IMR-90 (cell line): ENCODE measurements at regions not wholly inside any gene's neighbourhood (a gene's known extent, or its start where the extent isn't known, plus 50 kb on each side); places are given as distances from the start of the nearest gene placed in this dataset.

Experiments used
- ATAC-seq: fragments of 200-7000 bp; cut with Tn5 transposase; 2 replicates; pipeline ENCODE4 v1.9.1; 2020; ENCODE audit warnings: low read depth, mild to moderate bottlenecking, moderate library complexity
- BruUV-seq: library from RNA; stranded (reverse); fragments of 400-500 nt; replicated peaks from 2 replicates; lab custom pipeline; 2021; lab: Mats Ljungman, UMichigan
- CTCF ChIA-PET: fragments of 300-600 bp; formaldehyde crosslinking; extraction: SDS; loops from one replicate; lab custom pipeline; 2021; ENCODE audit warnings: antibody characterized with exemption; lab: Yijun Ruan, JAX
- POLR2A ChIA-PET: fragments of 300-600 bp; sonication (Branson Sonifier 250); formaldehyde crosslinking; loops from one replicate; lab custom pipeline; 2022; ENCODE audit warnings: antibody characterized with exemption; ENCODE audit not compliant: unreplicated experiment; lab: Charles Lee
- DNase-seq: peaks from one replicate; pipeline ENCODE4 v3.0.0; 2013
- H2AFZ ChIP-seq: replicated peaks from 2 replicates; pipeline ENCODE3; 2013; ENCODE audit warnings: low read length, mild to moderate bottlenecking; ENCODE audit not compliant: poor library complexity
- H2AK5ac ChIP-seq: 2 replicates; pipeline ENCODE4 v1.6.1; 2013; ENCODE audit warnings: low read depth, low read length, inconsistent platforms
- H2AK9ac ChIP-seq: replicated peaks from 2 replicates; pipeline ENCODE3; 2013; ENCODE audit warnings: mild to moderate bottlenecking, low read depth, low read length, moderate library complexity; ENCODE audit not compliant: poor library complexity
- H2BK120ac ChIP-seq: 2 replicates; pipeline ENCODE4 v1.6.1; 2013; ENCODE audit warnings: low read depth, low read length, inconsistent platforms
- H2BK15ac ChIP-seq: 3 replicates; pipeline ENCODE4 v1.6.1; 2013; ENCODE audit warnings: low read depth, low read length, inconsistent platforms
- H2BK20ac ChIP-seq: 2 replicates; pipeline ENCODE4 v1.6.1; 2013; ENCODE audit warnings: low read depth, mild to moderate bottlenecking, inconsistent platforms, low read length, moderate library complexity
- H2BK5ac ChIP-seq: 2 replicates; pipeline ENCODE4 v1.6.1; 2013; ENCODE audit warnings: mild to moderate bottlenecking, low read depth, low read length, inconsistent platforms; ENCODE audit not compliant: poor library complexity, severe bottlenecking
- H3K14ac ChIP-seq: replicated peaks from 2 replicates; pipeline ENCODE4 v1.6.1; 2013; ENCODE audit warnings: low read depth, low read length, inconsistent platforms
- H3K18ac ChIP-seq: 2 replicates; pipeline ENCODE4 v1.6.1; 2013; ENCODE audit warnings: low read depth, low read length, control low read depth
- H3K23ac ChIP-seq: 2 replicates; pipeline ENCODE4 v1.6.1; 2013; ENCODE audit warnings: low read depth, low read length, inconsistent platforms
- H3K27ac ChIP-seq: 2 replicates; pipeline ENCODE4 v1.5.1; 2013; ENCODE audit warnings: mild to moderate bottlenecking, control low read depth, low read length; ENCODE audit not compliant: insufficient read depth
- H3K27me3 ChIP-seq: 2 replicates; pipeline ENCODE4 v1.6.1; 2013; ENCODE audit warnings: low read length; ENCODE audit not compliant: control insufficient read depth, insufficient read depth
- H3K36me3 ChIP-seq: 2 replicates; pipeline ENCODE4 v1.6.1; 2013; ENCODE audit warnings: low read length, mixed read lengths; ENCODE audit not compliant: control insufficient read depth, insufficient read depth
- H3K4ac ChIP-seq: 2 replicates; pipeline ENCODE4 v1.6.1; 2013; ENCODE audit warnings: low read depth, low read length, inconsistent platforms
- H3K4me1 ChIP-seq: 2 replicates; pipeline ENCODE4 v1.6.1; 2013; ENCODE audit warnings: low read length, mixed read lengths; ENCODE audit not compliant: control insufficient read depth, insufficient read depth
- H3K4me2 ChIP-seq: 2 replicates; pipeline ENCODE4 v1.6.1; 2013; ENCODE audit warnings: low read depth, mild to moderate bottlenecking, control low read depth, low read length, moderate library complexity
- H3K4me3 ChIP-seq: 2 replicates; pipeline ENCODE4 v1.5.1; 2013; ENCODE audit warnings: low read depth, mild to moderate bottlenecking, control low read depth, low read length, moderate library complexity; ENCODE audit not compliant: insufficient read depth
- H3K56ac ChIP-seq: 2 replicates; pipeline ENCODE4 v1.6.1; 2013; ENCODE audit warnings: low read length, inconsistent platforms; ENCODE audit not compliant: insufficient read depth; ENCODE audit errors: extremely low read depth
- H3K79me1 ChIP-seq, 2 experiments: 2 replicates each; pipeline ENCODE4 v1.6.1; 2013; ENCODE audit warnings: low read length in 2 of 2, inconsistent platforms in 1 of 2, low read depth in 1 of 2
- H3K9ac ChIP-seq: 2 replicates; pipeline ENCODE4 v1.6.1; 2013; ENCODE audit warnings: low read depth, low read length, control low read depth
- H3K9me1 ChIP-seq: 2 replicates; pipeline ENCODE4 v1.6.1; 2013; ENCODE audit warnings: low read length, inconsistent platforms; ENCODE audit not compliant: insufficient read depth
- H3K9me3 ChIP-seq: 2 replicates; pipeline ENCODE4 v1.6.1; 2013; ENCODE audit warnings: low read length; ENCODE audit not compliant: control insufficient read depth, insufficient read depth
- H4K20me1 ChIP-seq: 2 replicates; pipeline ENCODE4 v1.6.1; 2013; ENCODE audit warnings: low read length, inconsistent platforms; ENCODE audit not compliant: insufficient read depth
- H4K5ac ChIP-seq: 2 replicates; pipeline ENCODE4 v1.6.1; 2013; ENCODE audit warnings: mild to moderate bottlenecking, low read depth, low read length, control low read depth
- H4K8ac ChIP-seq, 2 experiments: 2 replicates each; pipeline ENCODE4 v1.6.1; 2013; ENCODE audit warnings: low read depth in 2 of 2, low read length in 2 of 2, control low read depth in 1 of 2, inconsistent platforms in 1 of 2
- H4K91ac ChIP-seq: 2 replicates; pipeline ENCODE4 v1.6.1; 2013; ENCODE audit warnings: low read depth, low read length, inconsistent platforms; ENCODE audit not compliant: insufficient read depth
- BHLHE40 ChIP-seq: fragments of 150-350 bp; IDR thresholded peaks from 2 replicates; pipeline ENCODE4 v1.6.1; 2016; ENCODE audit warnings: mild to moderate bottlenecking, low read depth, low read length
- MAFK ChIP-seq: IDR thresholded peaks from 2 replicates; pipeline ENCODE4 v1.6.1; 2012; ENCODE audit warnings: low read depth, low read length, improper control_type of control experiment
- MXI1 ChIP-seq: IDR thresholded peaks from 2 replicates; pipeline ENCODE4 v1.6.1; 2012; ENCODE audit warnings: low read depth, mild to moderate bottlenecking, low read length, moderate library complexity, borderline replicate concordance
- NFE2L2 ChIP-seq: fragments of 150-350 bp; IDR thresholded peaks from 2 replicates; pipeline ENCODE4 v1.6.1; 2016; ENCODE audit warnings: low read depth, mild to moderate bottlenecking, low read length
- RAD21 ChIP-seq: IDR thresholded peaks from 2 replicates; pipeline ENCODE4 v1.6.1; 2012; ENCODE audit warnings: low read length, improper control_type of control experiment
- RFX5 ChIP-seq: IDR thresholded peaks from 2 replicates; pipeline ENCODE4 v1.8.0; 2012; ENCODE audit warnings: low read depth, mild to moderate bottlenecking, low read length, moderate library complexity
- SMC3 ChIP-seq: fragments of 150-350 bp; IDR thresholded peaks from 2 replicates; pipeline ENCODE4 v1.6.1; 2016; ENCODE audit warnings: low read depth, mild to moderate bottlenecking, antibody characterized with exemption, low read length, moderate library complexity
- WGBS, 2 experiments: methylation state at CpG; one replicate each; pipeline versions ENCODE4 v1.1.5 to v1.1.7; 2013; ENCODE audit warnings: missing lambda C conversion rate in 2 of 2; ENCODE audit not compliant: insufficient read length in 1 of 2; ENCODE audit errors: extremely low coverage in 2 of 2; 5-methylcytosine and 5-hydroxymethylcytosine counted together
- dilution Hi-C: fragments of 300-500 bp; cut with HindIII; formaldehyde crosslinking; loops from one replicate; pipeline ENCODE4 v1.14.3; 2018; ENCODE audit warnings: low sequenced_read_pairs; ENCODE audit not compliant: unreplicated experiment
- in situ Hi-C: fragments of 300-500 bp; cut with MboI; formaldehyde crosslinking; loops from 3 replicates; pipeline ENCODE4 v1.14.3; 2019; ENCODE audit warnings: low sequenced_read_pairs, inconsistent platforms, mixed read lengths
- intact Hi-C: fragments of 100-400 bp; cut with micrococcal nuclease; formaldehyde crosslinking; loops from 2 replicates; pipeline ENCODE4 v1.10.0; 2022
- TF ChIP-seq, protein P1 (sequence below): conservative IDR thresholded peaks from 2 replicates; pipeline ENCODE4 v1.5.1; 2012; ENCODE audit warnings: mild to moderate bottlenecking, low read depth, low read length, improper control_type of control experiment
- TF ChIP-seq, protein P2 (sequence below): fragments of 150-350 bp; IDR thresholded peaks from 2 replicates; pipeline ENCODE4 v1.6.1; 2017; ENCODE audit warnings: mild to moderate bottlenecking, antibody characterized with exemption, low read length, low read depth

DNA sequence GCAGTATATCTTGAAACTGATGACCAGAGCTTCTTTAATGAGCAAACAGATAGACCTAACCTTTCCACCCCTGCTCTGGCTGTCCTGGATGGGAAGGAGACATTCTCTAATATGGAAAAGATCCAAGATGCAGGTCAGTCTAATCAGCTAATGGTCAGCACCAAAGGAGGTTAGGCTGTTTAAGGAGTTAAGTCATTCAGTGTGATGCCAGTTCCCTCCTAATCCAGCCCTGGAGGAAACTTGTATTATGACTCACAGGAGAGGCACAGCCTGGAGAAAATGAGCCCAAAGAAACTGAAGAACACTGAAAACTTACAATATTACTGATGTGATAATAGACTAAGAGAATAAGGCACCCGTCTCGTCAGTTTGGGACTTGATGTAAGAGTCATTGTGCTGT lies 323.0 kb downstream of the HNRNPD start:
- intact Hi-C loops: no loop called here
- in situ Hi-C loops: no loop called here
- H2BK15ac ChIP-seq: no peak overlapping the region
- no peak overlapping the region for H3K27ac ChIP-seq
- no peak overlapping the region for H4K91ac ChIP-seq
- H2BK5ac ChIP-seq: no peak overlapping the region
- CTCF ChIA-PET: no interaction called here
- WGBS, 2 experiments: 40% methylated on average over 1 of the region's 2 CpGs; no CpG with 5 or more reads in 1 of the 2 experiments
- no peak overlapping the region for H4K8ac ChIP-seq
- no peaks in the 10 kb centered on the region for H3K4me1 ChIP-seq
- no peak overlapping the region for H2AK5ac ChIP-seq
- H3K79me1 ChIP-seq: no peaks in the 10 kb centered on the region
- no peak overlapping the region for H2AK9ac ChIP-seq
- dilution Hi-C loops: no loop called here
- DNase-seq (no peak), ATAC-seq (no peak)
- no peak overlapping the region for H3K4me3 ChIP-seq
- POLR2A ChIA-PET: no interaction called here
- no peak overlapping the region for H2BK20ac ChIP-seq
- H2BK120ac ChIP-seq: no peak overlapping the region
- H4K5ac ChIP-seq: no peak overlapping the region
- H4K20me1 ChIP-seq: no peaks in the 10 kb centered on the region
- no peak overlapping the region for H3K9ac ChIP-seq
- H3K56ac ChIP-seq: no peak overlapping the region
- no peaks in the 10 kb centered on the region for H3K36me3 ChIP-seq
- H3K4me2 ChIP-seq: no peak overlapping the region
- H3K9me3 ChIP-seq: no peaks in the 10 kb centered on the region
- H3K27me3 ChIP-seq: no peaks in the 10 kb centered on the region
- H3K23ac ChIP-seq: no peak overlapping the region
- H3K9me1 ChIP-seq: no peaks in the 10 kb centered on the region
- no peak overlapping the region for H3K4ac ChIP-seq
- H3K14ac ChIP-seq: no peak overlapping the region
- BruUV-seq: no TSS peak
- H2AFZ ChIP-seq: no peak overlapping the region
- TF ChIP-seq MXI1 (no peak), RAD21 (no peak), SMC3 (no peak), RFX5 (no peak), MAFK (no peak), BHLHE40 (no peak), NFE2L2 (no peak)
- TF ChIP-seq, protein P1, sequence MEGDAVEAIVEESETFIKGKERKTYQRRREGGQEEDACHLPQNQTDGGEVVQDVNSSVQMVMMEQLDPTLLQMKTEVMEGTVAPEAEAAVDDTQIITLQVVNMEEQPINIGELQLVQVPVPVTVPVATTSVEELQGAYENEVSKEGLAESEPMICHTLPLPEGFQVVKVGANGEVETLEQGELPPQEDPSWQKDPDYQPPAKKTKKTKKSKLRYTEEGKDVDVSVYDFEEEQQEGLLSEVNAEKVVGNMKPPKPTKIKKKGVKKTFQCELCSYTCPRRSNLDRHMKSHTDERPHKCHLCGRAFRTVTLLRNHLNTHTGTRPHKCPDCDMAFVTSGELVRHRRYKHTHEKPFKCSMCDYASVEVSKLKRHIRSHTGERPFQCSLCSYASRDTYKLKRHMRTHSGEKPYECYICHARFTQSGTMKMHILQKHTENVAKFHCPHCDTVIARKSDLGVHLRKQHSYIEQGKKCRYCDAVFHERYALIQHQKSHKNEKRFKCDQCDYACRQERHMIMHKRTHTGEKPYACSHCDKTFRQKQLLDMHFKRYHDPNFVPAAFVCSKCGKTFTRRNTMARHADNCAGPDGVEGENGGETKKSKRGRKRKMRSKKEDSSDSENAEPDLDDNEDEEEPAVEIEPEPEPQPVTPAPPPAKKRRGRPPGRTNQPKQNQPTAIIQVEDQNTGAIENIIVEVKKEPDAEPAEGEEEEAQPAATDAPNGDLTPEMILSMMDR: no peak
- TF ChIP-seq, protein P2, sequence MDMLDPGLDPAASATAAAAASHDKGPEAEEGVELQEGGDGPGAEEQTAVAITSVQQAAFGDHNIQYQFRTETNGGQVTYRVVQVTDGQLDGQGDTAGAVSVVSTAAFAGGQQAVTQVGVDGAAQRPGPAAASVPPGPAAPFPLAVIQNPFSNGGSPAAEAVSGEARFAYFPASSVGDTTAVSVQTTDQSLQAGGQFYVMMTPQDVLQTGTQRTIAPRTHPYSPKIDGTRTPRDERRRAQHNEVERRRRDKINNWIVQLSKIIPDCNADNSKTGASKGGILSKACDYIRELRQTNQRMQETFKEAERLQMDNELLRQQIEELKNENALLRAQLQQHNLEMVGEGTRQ: no peak
- H3K18ac ChIP-seq: no peak overlapping the region
